IMR-90 (cell line): ENCODE measurements at regions not wholly inside any gene's neighbourhood (a gene's known extent, or its start where the extent isn't known, plus 50 kb on each side); places are given as distances from the start of the nearest gene placed in this dataset.

Source experiments
- ATAC-seq: fragments of 200-7000 bp; cut with Tn5 transposase; 2 replicates; pipeline ENCODE4 v1.9.1; 2020; ENCODE audit warnings: low read depth, mild to moderate bottlenecking, moderate library complexity
- BruUV-seq: library from RNA; stranded (reverse); fragments of 400-500 nt; replicated peaks from 2 replicates; lab custom pipeline; 2021; lab: Mats Ljungman, UMichigan
- CTCF ChIA-PET: fragments of 300-600 bp; formaldehyde crosslinking; extraction: SDS; loops from one replicate; lab custom pipeline; 2021; ENCODE audit warnings: antibody characterized with exemption; lab: Yijun Ruan, JAX
- POLR2A ChIA-PET: fragments of 300-600 bp; sonication (Branson Sonifier 250); formaldehyde crosslinking; loops from one replicate; lab custom pipeline; 2022; ENCODE audit warnings: antibody characterized with exemption; ENCODE audit not compliant: unreplicated experiment; lab: Charles Lee
- DNase-seq: peaks from one replicate; pipeline ENCODE4 v3.0.0; 2013
- H2AFZ ChIP-seq: replicated peaks from 2 replicates; pipeline ENCODE3; 2013; ENCODE audit warnings: low read length, mild to moderate bottlenecking; ENCODE audit not compliant: poor library complexity
- H2AK5ac ChIP-seq: 2 replicates; pipeline ENCODE4 v1.6.1; 2013; ENCODE audit warnings: low read depth, low read length, inconsistent platforms
- H2AK9ac ChIP-seq: replicated peaks from 2 replicates; pipeline ENCODE3; 2013; ENCODE audit warnings: mild to moderate bottlenecking, low read depth, low read length, moderate library complexity; ENCODE audit not compliant: poor library complexity
- H2BK120ac ChIP-seq: 2 replicates; pipeline ENCODE4 v1.6.1; 2013; ENCODE audit warnings: low read depth, low read length, inconsistent platforms
- H2BK15ac ChIP-seq: 3 replicates; pipeline ENCODE4 v1.6.1; 2013; ENCODE audit warnings: low read depth, low read length, inconsistent platforms
- H2BK20ac ChIP-seq: 2 replicates; pipeline ENCODE4 v1.6.1; 2013; ENCODE audit warnings: low read depth, mild to moderate bottlenecking, inconsistent platforms, low read length, moderate library complexity
- H2BK5ac ChIP-seq: 2 replicates; pipeline ENCODE4 v1.6.1; 2013; ENCODE audit warnings: mild to moderate bottlenecking, low read depth, low read length, inconsistent platforms; ENCODE audit not compliant: poor library complexity, severe bottlenecking
- H3K14ac ChIP-seq: replicated peaks from 2 replicates; pipeline ENCODE4 v1.6.1; 2013; ENCODE audit warnings: low read depth, low read length, inconsistent platforms
- H3K18ac ChIP-seq: 2 replicates; pipeline ENCODE4 v1.6.1; 2013; ENCODE audit warnings: low read depth, low read length, control low read depth
- H3K23ac ChIP-seq: 2 replicates; pipeline ENCODE4 v1.6.1; 2013; ENCODE audit warnings: low read depth, low read length, inconsistent platforms
- H3K27ac ChIP-seq: 2 replicates; pipeline ENCODE4 v1.5.1; 2013; ENCODE audit warnings: mild to moderate bottlenecking, control low read depth, low read length; ENCODE audit not compliant: insufficient read depth
- H3K27me3 ChIP-seq: 2 replicates; pipeline ENCODE4 v1.6.1; 2013; ENCODE audit warnings: low read length; ENCODE audit not compliant: control insufficient read depth, insufficient read depth
- H3K36me3 ChIP-seq: 2 replicates; pipeline ENCODE4 v1.6.1; 2013; ENCODE audit warnings: low read length, mixed read lengths; ENCODE audit not compliant: control insufficient read depth, insufficient read depth
- H3K4ac ChIP-seq: 2 replicates; pipeline ENCODE4 v1.6.1; 2013; ENCODE audit warnings: low read depth, low read length, inconsistent platforms
- H3K4me1 ChIP-seq: 2 replicates; pipeline ENCODE4 v1.6.1; 2013; ENCODE audit warnings: low read length, mixed read lengths; ENCODE audit not compliant: control insufficient read depth, insufficient read depth
- H3K4me2 ChIP-seq: 2 replicates; pipeline ENCODE4 v1.6.1; 2013; ENCODE audit warnings: low read depth, mild to moderate bottlenecking, control low read depth, low read length, moderate library complexity
- H3K4me3 ChIP-seq: 2 replicates; pipeline ENCODE4 v1.5.1; 2013; ENCODE audit warnings: low read depth, mild to moderate bottlenecking, control low read depth, low read length, moderate library complexity; ENCODE audit not compliant: insufficient read depth
- H3K56ac ChIP-seq: 2 replicates; pipeline ENCODE4 v1.6.1; 2013; ENCODE audit warnings: low read length, inconsistent platforms; ENCODE audit not compliant: insufficient read depth; ENCODE audit errors: extremely low read depth
- H3K79me1 ChIP-seq, 2 experiments: 2 replicates each; pipeline ENCODE4 v1.6.1; 2013; ENCODE audit warnings: low read length in 2 of 2, inconsistent platforms in 1 of 2, low read depth in 1 of 2
- H3K9ac ChIP-seq: 2 replicates; pipeline ENCODE4 v1.6.1; 2013; ENCODE audit warnings: low read depth, low read length, control low read depth
- H3K9me1 ChIP-seq: 2 replicates; pipeline ENCODE4 v1.6.1; 2013; ENCODE audit warnings: low read length, inconsistent platforms; ENCODE audit not compliant: insufficient read depth
- H3K9me3 ChIP-seq: 2 replicates; pipeline ENCODE4 v1.6.1; 2013; ENCODE audit warnings: low read length; ENCODE audit not compliant: control insufficient read depth, insufficient read depth
- H4K20me1 ChIP-seq: 2 replicates; pipeline ENCODE4 v1.6.1; 2013; ENCODE audit warnings: low read length, inconsistent platforms; ENCODE audit not compliant: insufficient read depth
- H4K5ac ChIP-seq: 2 replicates; pipeline ENCODE4 v1.6.1; 2013; ENCODE audit warnings: mild to moderate bottlenecking, low read depth, low read length, control low read depth
- H4K8ac ChIP-seq, 2 experiments: 2 replicates each; pipeline ENCODE4 v1.6.1; 2013; ENCODE audit warnings: low read depth in 2 of 2, low read length in 2 of 2, control low read depth in 1 of 2, inconsistent platforms in 1 of 2
- H4K91ac ChIP-seq: 2 replicates; pipeline ENCODE4 v1.6.1; 2013; ENCODE audit warnings: low read depth, low read length, inconsistent platforms; ENCODE audit not compliant: insufficient read depth
- BHLHE40 ChIP-seq: fragments of 150-350 bp; IDR thresholded peaks from 2 replicates; pipeline ENCODE4 v1.6.1; 2016; ENCODE audit warnings: mild to moderate bottlenecking, low read depth, low read length
- CEBPB ChIP-seq: IDR thresholded peaks from 2 replicates; pipeline ENCODE4 v1.6.1; 2012; ENCODE audit warnings: low read depth, low read length, improper control_type of control experiment
- CHD1 ChIP-seq: IDR thresholded peaks from 2 replicates; pipeline ENCODE4 v1.6.1; 2012; ENCODE audit warnings: low read depth, low read length, improper control_type of control experiment
- CTCF ChIP-seq: conservative IDR thresholded peaks from 2 replicates; pipeline ENCODE4 v1.5.1; 2012; ENCODE audit warnings: mild to moderate bottlenecking, low read depth, low read length, improper control_type of control experiment
- ELK1 ChIP-seq: fragments of 150-350 bp; IDR thresholded peaks from 2 replicates; pipeline ENCODE4 v1.6.1; 2016; ENCODE audit warnings: low read depth, mild to moderate bottlenecking, low read length, moderate library complexity, borderline replicate concordance
- FOS ChIP-seq: fragments of 150-350 bp; IDR thresholded peaks from 2 replicates; pipeline ENCODE4 v1.6.1; 2016; ENCODE audit warnings: low read depth, low read length
- MAFK ChIP-seq: IDR thresholded peaks from 2 replicates; pipeline ENCODE4 v1.6.1; 2012; ENCODE audit warnings: low read depth, low read length, improper control_type of control experiment
- MAZ ChIP-seq: IDR thresholded peaks from 2 replicates; pipeline ENCODE4 v1.6.1; 2012; ENCODE audit warnings: low read depth, mild to moderate bottlenecking, low read length, improper control_type of control experiment, moderate library complexity, borderline replicate concordance
- MXI1 ChIP-seq: IDR thresholded peaks from 2 replicates; pipeline ENCODE4 v1.6.1; 2012; ENCODE audit warnings: low read depth, mild to moderate bottlenecking, low read length, moderate library complexity, borderline replicate concordance
- NFE2L2 ChIP-seq: fragments of 150-350 bp; IDR thresholded peaks from 2 replicates; pipeline ENCODE4 v1.6.1; 2016; ENCODE audit warnings: low read depth, mild to moderate bottlenecking, low read length
- POLR2A ChIP-seq: IDR thresholded peaks from 2 replicates; pipeline ENCODE4 v1.6.1; 2012; ENCODE audit warnings: mild to moderate bottlenecking, low read depth, low read length
- RAD21 ChIP-seq: IDR thresholded peaks from 2 replicates; pipeline ENCODE4 v1.6.1; 2012; ENCODE audit warnings: low read length, improper control_type of control experiment
- RCOR1 ChIP-seq: IDR thresholded peaks from 2 replicates; pipeline ENCODE4 v1.6.1; 2012; ENCODE audit warnings: mild to moderate bottlenecking, low read length, improper control_type of control experiment; ENCODE audit not compliant: insufficient replicate concordance
- RFX5 ChIP-seq: IDR thresholded peaks from 2 replicates; pipeline ENCODE4 v1.8.0; 2012; ENCODE audit warnings: low read depth, mild to moderate bottlenecking, low read length, moderate library complexity
- SMC3 ChIP-seq: fragments of 150-350 bp; IDR thresholded peaks from 2 replicates; pipeline ENCODE4 v1.6.1; 2016; ENCODE audit warnings: low read depth, mild to moderate bottlenecking, antibody characterized with exemption, low read length, moderate library complexity
- USF2 ChIP-seq: fragments of 150-350 bp; IDR thresholded peaks from 2 replicates; pipeline ENCODE4 v1.6.1; 2017; ENCODE audit warnings: mild to moderate bottlenecking, antibody characterized with exemption, low read length, low read depth
- WGBS, 2 experiments: methylation state at CpG; one replicate each; pipeline versions ENCODE4 v1.1.5 to v1.1.7; 2013; ENCODE audit warnings: missing lambda C conversion rate in 2 of 2; ENCODE audit not compliant: insufficient read length in 1 of 2; ENCODE audit errors: extremely low coverage in 2 of 2; 5-methylcytosine and 5-hydroxymethylcytosine counted together
- dilution Hi-C: fragments of 300-500 bp; cut with HindIII; formaldehyde crosslinking; loops from one replicate; pipeline ENCODE4 v1.14.3; 2018; ENCODE audit warnings: low sequenced_read_pairs; ENCODE audit not compliant: unreplicated experiment
- in situ Hi-C: fragments of 300-500 bp; cut with MboI; formaldehyde crosslinking; loops from 3 replicates; pipeline ENCODE4 v1.14.3; 2019; ENCODE audit warnings: low sequenced_read_pairs, inconsistent platforms, mixed read lengths
- intact Hi-C: fragments of 100-400 bp; cut with micrococcal nuclease; formaldehyde crosslinking; loops from 2 replicates; pipeline ENCODE4 v1.10.0; 2022

- ATAC-seq = no peak
- H3K18ac ChIP-seq = no peak overlapping the region
- no TSS peak for BruUV-seq
- no peak overlapping the region for H2BK20ac ChIP-seq
- H4K20me1 ChIP-seq = no peaks in the 10 kb centered on the region
- no peak overlapping the region for H3K9ac ChIP-seq
- H3K4ac ChIP-seq = no peak overlapping the region
- dilution Hi-C loops (no loop called here), intact Hi-C loops (loop anchor here (5.0 kb wide), 2 partner anchors 110 to 225 kb away; partner anchors contain the start of gene KLF13), in situ Hi-C loops (no loop called here)
- no peak for DNase-seq
- no peak overlapping the region for H3K23ac ChIP-seq
- H3K36me3 ChIP-seq = no peaks in the 10 kb centered on the region
- no peaks in the 10 kb centered on the region for H3K9me1 ChIP-seq
- no peak overlapping the region for H3K4me2 ChIP-seq
- H2AK5ac ChIP-seq = no peak overlapping the region
- TF ChIP-seq RCOR1 = no peak
- no peak for TF ChIP-seq MXI1
- TF ChIP-seq RFX5 = no peak
- no peak for TF ChIP-seq MAFK
- TF ChIP-seq SMC3 = no peak
- TF ChIP-seq MAZ = no peak
- no peak for TF ChIP-seq CHD1
- no peak for TF ChIP-seq CEBPB
- no peak for TF ChIP-seq CTCF
- TF ChIP-seq POLR2A = no peak
- TF ChIP-seq FOS = no peak
- TF ChIP-seq NFE2L2 = no peak
- TF ChIP-seq BHLHE40 = no peak
- TF ChIP-seq ELK1 = no peak
- no peak for TF ChIP-seq USF2
- no peak for TF ChIP-seq RAD21
- ChIA-PET POLR2A (no interaction called here), CTCF (no interaction called here)
- 97% methylated on average over 5 of the region's 10 CpGs; no CpG with 5 or more reads in 1 of the 2 experiments for WGBS, 2 experiments
- H3K27me3 ChIP-seq = peaks cover 17% of the 10 kb centered on the region
- no peaks in the 10 kb centered on the region for H3K79me1 ChIP-seq
- H4K8ac ChIP-seq = no peak overlapping the region
- no peak overlapping the region for H4K5ac ChIP-seq
- H2BK120ac ChIP-seq = no peak overlapping the region
- no peak overlapping the region for H3K4me3 ChIP-seq
- no peak overlapping the region for H2AFZ ChIP-seq
- no peak overlapping the region for H3K14ac ChIP-seq
- H3K56ac ChIP-seq = no peak overlapping the region
- H2BK5ac ChIP-seq = no peak overlapping the region
- H3K4me1 ChIP-seq = peaks cover 1% of the 10 kb centered on the region; the same call in 1 of the 2 replicates
- H3K27ac ChIP-seq = no peak overlapping the region
- no peak overlapping the region for H4K91ac ChIP-seq
- no peak overlapping the region for H2BK15ac ChIP-seq
- H3K9me3 ChIP-seq = no peaks in the 10 kb centered on the region
- H2AK9ac ChIP-seq = no peak overlapping the region
Measured at GRCh38 chr15:31217566-31218270, 108.9 kb upstream of the KLF13 start.
